C4-2B (cell line): ENCODE measurements at regions not wholly inside any gene's neighbourhood (a gene's known extent, or its start where the extent isn't known, plus 50 kb on each side); places are given as distances from the start of the nearest gene placed in this dataset.
A peak's percentile ranks its signal among the peaks of the same experiment; 100 is the strongest.

Experiments used
- H3K27ac ChIP-seq: fragments of 450-650 bp; 2 replicates; pipeline ENCODE4 v1.5.1; 2017
- ZFX ChIP-seq: fragments of 450-650 bp; IDR thresholded peaks from 2 replicates; pipeline ENCODE4 v1.6.1; 2017
- TF ChIP-seq, protein P1 (sequence below): fragments of 450-650 bp; conservative IDR thresholded peaks from 2 replicates; pipeline ENCODE4 v1.5.1; 2017; ENCODE audit warnings: mild to moderate bottlenecking

- TF ChIP-seq, protein P1, sequence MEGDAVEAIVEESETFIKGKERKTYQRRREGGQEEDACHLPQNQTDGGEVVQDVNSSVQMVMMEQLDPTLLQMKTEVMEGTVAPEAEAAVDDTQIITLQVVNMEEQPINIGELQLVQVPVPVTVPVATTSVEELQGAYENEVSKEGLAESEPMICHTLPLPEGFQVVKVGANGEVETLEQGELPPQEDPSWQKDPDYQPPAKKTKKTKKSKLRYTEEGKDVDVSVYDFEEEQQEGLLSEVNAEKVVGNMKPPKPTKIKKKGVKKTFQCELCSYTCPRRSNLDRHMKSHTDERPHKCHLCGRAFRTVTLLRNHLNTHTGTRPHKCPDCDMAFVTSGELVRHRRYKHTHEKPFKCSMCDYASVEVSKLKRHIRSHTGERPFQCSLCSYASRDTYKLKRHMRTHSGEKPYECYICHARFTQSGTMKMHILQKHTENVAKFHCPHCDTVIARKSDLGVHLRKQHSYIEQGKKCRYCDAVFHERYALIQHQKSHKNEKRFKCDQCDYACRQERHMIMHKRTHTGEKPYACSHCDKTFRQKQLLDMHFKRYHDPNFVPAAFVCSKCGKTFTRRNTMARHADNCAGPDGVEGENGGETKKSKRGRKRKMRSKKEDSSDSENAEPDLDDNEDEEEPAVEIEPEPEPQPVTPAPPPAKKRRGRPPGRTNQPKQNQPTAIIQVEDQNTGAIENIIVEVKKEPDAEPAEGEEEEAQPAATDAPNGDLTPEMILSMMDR: no peak
- no peak overlapping the region for H3K27ac ChIP-seq
Observed at GRCh38 chr10:117928281-117928680, 118.5 kb downstream of the RAB11FIP2 start.

DNA sequence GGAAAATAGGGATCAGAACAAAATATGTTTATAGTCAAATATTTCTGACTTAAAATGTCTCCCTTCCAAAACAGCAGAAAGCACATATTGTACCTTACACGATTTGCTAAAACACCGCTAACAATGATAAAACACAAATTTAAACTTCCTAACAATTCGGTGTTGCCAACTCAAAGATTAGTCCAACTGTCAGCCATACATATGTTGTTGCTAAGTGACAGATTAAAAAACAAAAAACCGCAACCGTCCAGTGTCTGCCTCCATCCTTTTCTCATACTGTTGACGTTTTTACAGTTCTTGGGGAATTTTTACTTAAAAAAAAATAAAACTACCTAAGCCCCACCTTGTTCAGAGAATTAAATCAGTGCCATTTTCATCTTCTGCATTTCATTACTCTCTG is 118.0 kb downstream of the RAB11FIP2 start:
- TF ChIP-seq, protein P1: no peak
- TF ChIP-seq ZFX: no peak
- no peak overlapping the region for H3K27ac ChIP-seq

- no peak overlapping the region for H3K27ac ChIP-seq
- no peak for TF ChIP-seq ZFX
- TF ChIP-seq, protein P1: peak; percentile 8; the same call in 1 of the 2 replicates
Observed at GRCh38 chr10:117929327-117930067, 117.2 kb downstream of the RAB11FIP2 start.

DNA sequence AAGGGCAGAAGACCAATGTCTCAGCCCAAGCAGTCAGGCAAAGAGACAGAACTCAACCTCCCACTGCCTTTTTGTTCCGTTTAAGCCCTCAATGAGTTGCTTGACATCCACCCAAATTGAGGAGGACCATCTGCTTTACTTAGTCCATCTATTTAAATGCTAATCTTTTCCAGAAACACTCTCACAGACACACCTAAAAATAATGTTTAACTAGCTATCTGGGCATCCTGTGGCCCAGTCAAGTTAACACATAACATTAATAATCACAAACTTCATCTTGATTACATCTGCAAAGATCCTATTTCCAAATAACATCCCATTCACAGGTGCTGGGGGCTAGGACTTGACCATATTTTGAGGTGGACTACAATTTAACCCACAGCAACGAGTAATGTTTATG is 115.7 kb downstream of the RAB11FIP2 start:
- no peak overlapping the region for H3K27ac ChIP-seq

GRCh38 chr10:117933036-117933435 is 113.7 kb downstream of the RAB11FIP2 start:
- H3K27ac ChIP-seq: no peak overlapping the region
- TF ChIP-seq, protein P1: no peak
- no peak for TF ChIP-seq ZFX

More for the DNA sequence above, 115.7 kb downstream of the RAB11FIP2 start:
- TF ChIP-seq ZFX: no peak
- TF ChIP-seq, protein P1: no peak

GRCh38 chr10:117934477-117934876 is 112.3 kb downstream of the RAB11FIP2 start:
- TF ChIP-seq, protein P1: no peak
- TF ChIP-seq ZFX: no peak
- no peak overlapping the region for H3K27ac ChIP-seq

GRCh38 chr10:117936141-117936540 is 110.6 kb downstream of the RAB11FIP2 start:
- H3K27ac ChIP-seq: no peak overlapping the region
- no peak for TF ChIP-seq ZFX
- TF ChIP-seq, protein P1: no peak
